HG03521 (cell line): ENCODE measurements at regions not wholly inside any gene's neighbourhood (a gene's known extent, or its start where the extent isn't known, plus 50 kb on each side); places are given as distances from the start of the nearest gene placed in this dataset.

Experiments
- ATAC-seq: cut with Tn5 transposase; IDR thresholded peaks from one replicate; pipeline ENCODE4 v1.9.1; 2021; ENCODE audit warnings: mild to moderate bottlenecking, moderate library complexity; ENCODE audit not compliant: unreplicated experiment

DNA sequence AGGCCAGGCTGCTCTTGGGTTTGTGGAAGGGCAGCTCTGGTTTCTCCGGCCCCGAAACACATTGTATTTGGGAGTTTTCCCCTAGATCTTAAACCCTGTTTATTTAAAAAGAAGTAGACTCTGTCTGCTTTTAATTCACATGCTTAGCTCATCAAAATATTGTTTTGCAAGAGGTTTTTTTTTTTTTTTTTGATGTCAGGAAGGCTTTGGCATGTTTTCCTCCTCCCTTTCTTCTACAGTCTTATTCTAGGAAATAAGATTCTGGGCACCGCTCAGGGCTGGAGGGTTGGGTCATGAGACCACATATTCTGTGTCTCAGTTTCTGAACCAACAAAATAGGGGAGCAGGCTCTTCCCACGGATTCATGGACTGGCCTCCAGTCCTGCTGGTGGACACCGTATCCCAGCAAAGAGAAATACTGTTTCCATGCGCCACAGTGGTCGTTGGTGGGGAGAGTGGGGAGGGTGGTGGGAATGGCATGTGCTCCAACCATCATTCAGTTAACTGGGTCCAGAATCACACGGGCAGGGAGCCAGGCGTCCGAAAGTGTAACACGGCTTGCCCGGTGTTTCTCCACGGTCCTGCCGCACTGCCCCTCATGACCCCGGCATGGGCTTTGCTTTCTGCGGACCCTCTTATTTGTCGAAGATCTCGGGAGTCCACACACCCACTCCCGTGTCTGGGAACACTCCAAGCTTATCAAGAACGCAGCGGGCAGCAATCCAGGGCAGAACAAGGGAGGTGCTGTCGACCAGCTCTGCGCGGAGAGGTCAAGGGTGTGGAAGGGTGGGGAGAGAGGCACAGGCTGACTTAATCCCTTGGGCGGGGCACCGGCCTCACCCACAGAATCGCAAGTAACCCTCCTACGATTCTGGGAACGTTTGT, 176.7 kb downstream of the GLI2 start:
- ATAC-seq: no peak

DNA sequence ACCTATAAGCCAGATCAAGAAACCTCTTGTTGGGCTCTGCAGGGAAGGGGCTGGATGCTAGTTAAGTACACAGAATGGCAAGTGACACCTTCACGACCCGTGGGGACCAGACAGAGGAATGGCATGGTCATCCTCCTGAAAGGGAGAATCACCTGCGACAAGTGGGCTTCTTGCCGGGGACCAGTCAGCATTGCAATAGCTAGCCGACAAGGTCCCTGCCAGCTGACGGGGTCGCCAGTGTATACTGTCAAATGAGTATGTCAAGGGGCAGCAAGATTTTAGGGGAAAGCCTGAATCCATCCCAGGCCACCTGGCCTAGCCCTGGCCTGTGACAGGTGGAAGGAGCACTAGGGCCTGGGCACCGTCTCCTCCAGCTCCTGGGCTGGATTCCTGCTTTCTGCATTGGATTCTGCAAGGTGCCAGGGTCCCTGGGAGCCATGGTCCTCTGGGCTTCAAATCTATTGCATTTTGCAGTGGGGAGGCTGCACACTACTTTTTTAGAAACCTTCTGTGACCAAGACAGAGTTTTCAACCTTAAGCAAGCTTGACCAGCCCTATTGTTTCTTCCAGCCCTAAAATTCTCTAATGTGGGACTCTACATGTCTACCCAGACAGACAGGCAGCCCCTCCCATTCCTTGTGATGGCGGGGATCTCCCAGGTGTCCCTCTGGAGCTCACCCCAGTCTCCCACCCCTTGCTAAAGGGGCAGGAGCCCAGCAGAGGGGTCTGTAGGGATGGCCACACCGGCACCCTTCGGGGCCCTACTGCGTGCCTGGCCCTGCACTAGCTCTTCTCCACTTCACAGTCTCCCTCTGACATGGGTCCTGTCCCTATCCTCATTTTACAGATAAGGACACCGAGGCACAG, 178.5 kb downstream of the GLI2 start:
- no peak for ATAC-seq

DNA sequence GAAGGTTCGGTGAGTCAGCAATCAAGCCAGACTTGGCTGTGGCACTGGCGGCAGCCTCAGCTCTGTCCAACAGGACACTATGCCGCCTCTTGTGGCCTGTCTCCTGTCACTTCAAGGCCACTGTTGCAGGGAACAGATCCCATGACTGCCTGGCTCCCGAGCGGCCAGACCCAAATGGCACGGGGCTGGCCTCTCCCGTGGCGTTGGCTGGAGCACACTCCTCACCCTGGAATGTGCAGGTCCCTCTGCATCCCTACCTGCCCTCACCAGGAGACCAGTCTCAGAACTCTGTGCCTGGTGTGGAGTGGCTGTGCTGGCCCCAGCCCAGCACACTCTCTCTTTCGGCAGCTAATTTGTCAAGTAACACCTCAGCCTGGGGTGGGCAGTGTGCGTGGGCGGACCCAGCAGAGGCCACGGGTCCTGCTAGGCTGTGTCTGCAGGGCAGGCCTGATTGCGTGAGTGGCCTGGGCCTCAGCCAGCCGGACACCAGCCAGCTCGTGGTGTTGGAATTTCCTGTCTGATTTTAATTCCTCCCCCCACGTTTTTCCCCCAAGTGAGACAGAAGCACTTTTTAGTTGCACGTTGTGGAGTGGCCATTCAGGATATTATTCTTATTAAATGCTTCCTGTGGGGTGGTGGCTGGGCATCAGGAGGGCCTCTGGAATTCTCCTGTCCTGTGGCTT, 179.3 kb downstream of the GLI2 start:
- no peak for ATAC-seq

DNA sequence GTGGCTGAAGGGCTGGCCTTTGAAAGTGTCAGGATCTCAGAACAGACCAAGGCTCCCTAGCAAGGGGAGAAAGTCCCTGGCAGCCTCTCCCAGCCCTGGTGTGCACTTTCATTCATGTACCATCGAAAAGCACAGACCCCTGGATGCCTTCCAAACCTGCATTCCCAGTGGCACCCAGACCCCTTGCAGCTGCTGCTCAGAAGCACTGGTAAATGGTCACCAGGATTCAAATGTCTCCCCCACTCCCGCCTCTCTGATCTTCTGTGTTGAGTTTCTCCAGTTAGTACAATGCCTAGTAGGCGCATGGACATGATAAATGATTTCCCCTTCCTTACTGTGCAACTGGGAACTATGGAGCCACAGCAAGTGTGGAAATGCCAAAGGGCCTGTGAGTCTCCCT, 180.0 kb downstream of the GLI2 start:
- no peak for ATAC-seq

DNA sequence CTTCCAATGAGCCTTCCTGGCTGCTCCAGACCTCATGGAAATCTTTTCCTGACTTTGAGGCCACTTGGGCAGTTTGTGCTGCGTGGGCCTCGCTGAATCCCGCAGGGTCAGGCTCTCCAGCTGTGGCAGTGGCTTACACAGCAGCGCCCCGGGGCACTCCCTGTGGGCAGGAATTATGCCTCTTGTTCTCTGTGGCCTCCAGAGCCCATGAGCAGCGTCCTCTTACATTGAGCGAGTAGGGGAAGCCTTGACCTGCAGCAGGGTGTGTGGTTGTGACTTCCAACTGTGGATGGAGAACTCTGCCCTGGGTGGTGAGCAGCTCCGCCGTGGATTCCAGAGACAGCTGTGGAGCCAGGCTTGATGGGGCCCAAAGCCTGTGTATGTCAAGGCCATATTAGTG, 180.8 kb downstream of the GLI2 start:
- ATAC-seq: no peak

DNA sequence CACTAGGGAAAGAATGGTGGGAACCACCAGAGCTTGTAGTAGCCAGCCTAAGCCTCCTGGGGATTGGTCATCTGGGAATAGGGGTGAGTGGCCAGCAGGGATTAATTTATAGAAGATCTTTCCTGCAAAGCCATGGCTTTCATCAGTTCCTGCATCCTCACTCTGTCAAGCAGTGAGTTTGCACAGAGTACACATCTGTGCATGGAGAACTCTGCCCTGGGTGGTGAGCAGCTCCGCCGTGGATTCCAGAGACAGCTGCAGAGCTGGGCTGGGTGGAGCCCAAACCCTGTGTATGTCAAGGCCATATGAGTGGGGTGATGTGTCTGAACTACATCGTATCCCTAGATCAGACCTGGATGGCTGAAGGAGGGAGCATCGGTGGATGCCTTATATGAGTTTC, 182.2 kb downstream of the GLI2 start:
- ATAC-seq: no peak

DNA sequence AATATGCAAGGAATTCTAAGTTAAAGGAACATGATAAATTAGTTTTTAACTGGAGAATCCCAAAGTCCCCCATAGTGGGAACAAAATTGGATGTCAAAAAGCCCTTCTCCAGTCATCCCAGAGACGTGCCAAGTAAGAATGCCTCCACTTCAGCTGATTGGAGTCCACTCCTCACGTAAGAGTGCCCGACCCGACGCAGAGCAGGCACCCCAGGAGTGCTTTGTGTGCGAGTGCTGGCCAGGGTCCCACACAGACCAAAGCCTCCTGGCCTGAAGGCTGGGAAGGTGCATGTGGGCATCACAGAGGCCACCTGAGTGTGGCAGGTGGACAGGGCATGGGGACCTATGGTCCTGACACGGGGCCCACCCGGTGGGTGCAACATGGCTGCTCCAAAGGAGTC, 183.5 kb downstream of the GLI2 start:
- no peak for ATAC-seq

DNA sequence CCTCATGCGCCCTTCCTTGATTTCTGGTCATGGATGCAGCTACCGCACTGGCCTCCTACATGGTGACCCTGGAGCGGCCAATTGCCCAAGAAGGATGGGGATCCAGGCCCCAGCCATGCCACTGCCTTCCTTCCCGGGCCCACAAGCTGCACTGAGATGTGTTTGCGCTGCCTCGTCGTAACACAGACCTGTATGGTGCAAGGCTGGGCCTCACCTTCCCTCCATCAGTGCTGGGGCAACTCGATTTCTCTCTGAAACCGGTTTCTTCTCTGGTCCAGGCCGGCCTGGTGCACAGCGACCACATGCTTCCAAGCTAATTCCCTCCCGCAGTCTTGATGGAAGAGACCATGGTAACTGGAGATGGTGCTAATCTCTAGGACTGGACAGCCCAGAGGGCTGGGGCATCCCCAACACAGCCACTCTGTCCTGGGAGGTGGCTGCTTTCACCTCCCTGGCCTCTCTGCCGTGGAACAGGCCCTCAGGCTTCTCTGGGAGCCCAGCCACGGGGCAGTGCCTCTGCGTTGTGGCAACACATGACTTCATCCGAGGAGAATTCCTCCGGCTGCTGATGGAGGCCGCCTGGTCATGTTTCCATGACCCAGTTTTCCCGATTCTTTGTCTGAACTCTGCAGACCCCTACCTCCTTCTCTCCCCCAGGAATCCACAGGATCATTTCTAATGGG, 184.2 kb downstream of the GLI2 start:
- no peak for ATAC-seq

DNA sequence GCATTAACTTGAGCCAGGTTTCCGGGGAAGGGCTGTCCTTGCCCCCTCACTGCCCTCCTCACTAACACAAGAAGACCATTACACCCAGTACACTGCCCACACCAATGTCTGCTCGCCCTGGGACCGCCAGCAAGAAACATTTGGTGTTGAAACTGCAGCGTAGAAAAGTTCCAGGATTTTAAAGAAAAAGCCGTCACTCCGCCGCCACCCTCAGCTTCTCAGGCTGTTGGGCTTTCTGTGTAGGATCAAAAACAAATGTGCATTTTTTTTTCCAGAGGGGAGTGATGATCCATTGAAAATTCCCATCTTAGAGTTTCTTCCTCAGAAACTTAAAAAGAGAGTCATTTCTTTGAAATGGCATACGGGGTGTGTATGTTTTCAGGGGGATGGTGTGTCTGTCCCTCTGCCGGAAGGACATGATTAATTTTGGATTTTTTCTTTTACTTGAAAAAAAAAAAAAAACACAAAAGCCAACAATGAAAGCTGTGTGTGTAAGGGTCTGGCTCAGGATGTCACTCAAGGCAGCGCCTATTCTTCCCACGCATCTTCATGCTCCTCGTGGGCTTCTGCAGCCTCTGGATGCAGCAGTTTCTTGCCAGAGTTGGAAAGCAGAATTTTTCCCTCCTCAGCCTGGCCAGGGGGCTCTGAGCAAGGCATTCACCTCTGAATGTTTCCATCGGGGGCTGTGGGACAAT, 184.9 kb downstream of the GLI2 start:
- ATAC-seq: no peak

DNA sequence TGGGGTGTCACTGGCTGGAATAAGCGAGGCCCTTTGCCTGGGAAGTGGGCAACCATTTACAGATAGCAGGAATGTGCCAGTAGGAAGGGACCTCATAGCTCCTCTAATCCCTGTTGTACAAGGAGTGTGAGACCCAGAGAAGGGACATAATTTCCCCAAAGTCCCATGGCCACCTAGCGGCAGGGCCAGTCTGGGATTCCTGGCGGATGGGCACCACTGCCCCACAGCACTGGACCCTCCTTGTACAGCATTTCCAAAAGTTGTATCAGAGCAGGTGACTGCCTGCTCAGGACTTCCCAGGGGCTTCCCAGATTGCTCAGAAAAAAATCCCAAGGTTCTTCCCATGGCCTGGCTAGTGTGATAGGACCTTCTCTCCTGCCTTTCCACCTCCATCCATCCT, 185.8 kb downstream of the GLI2 start:
- no peak for ATAC-seq

DNA sequence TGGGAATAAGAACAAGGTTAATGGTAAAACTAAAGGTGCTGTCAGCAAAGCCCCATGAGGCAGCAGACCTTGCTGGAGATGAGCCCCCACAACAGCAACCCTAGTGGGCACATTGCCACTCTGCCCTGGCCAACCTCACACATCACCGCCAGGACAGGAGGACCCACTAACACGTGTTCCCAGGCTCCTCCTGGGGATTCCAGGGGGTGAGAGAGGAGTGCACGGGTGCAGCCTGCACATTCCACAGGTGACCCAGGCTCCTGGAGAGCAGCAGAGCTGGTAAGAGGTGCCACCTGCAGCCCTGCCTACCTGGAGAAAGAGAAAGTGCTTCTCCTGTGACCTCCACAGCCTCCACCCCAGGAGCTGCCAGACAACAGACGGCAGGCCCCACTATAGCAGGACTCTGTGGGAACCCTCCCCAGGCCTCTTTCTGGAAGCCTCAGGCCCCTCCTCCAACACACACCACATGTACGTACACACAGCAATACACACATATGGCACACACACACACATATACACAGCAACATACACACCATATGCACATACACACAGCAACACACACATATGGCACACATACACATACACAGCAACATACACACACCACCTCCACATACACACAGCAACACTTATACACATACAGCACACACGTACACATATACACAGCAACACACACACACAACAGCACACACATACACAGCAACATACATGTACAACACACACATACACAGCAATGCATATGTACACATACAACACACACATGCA, 187.1 kb downstream of the GLI2 start:
- no peak for ATAC-seq

DNA sequence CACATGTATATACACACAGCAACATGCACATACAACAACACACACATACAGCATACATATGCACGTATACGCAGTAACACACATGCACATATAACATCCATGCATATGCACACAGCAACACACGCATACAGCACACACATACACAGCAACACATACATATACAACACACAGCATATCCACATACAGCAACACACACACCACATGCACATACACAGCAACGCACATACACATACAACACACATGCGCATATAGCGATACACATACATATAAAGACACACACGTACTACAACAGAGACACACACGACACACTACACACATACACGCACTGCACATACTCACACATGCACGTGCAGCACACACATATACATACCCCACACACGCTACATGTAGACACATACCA, 187.8 kb downstream of the GLI2 start:
- no peak for ATAC-seq

DNA sequence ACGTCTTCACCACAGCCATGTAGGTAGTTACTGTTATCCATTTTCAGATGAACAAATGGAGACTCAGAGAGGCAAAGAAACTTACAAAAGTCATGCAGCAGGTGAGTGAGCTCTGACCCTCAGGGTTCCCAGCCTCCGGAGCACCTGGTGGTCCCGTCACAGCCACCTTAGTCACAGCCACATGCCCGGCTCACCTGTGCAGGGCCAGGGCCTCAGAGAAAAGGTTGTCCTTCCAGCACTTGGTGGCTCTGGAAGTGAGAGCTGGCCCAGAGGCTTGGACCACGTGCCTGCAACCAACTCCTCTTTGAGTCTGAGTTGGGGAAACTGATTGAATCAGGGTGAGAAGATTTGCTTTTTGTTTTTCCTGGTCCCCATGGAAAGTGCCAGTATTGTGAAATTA, 189.3 kb downstream of the GLI2 start:
- ATAC-seq: no peak

DNA sequence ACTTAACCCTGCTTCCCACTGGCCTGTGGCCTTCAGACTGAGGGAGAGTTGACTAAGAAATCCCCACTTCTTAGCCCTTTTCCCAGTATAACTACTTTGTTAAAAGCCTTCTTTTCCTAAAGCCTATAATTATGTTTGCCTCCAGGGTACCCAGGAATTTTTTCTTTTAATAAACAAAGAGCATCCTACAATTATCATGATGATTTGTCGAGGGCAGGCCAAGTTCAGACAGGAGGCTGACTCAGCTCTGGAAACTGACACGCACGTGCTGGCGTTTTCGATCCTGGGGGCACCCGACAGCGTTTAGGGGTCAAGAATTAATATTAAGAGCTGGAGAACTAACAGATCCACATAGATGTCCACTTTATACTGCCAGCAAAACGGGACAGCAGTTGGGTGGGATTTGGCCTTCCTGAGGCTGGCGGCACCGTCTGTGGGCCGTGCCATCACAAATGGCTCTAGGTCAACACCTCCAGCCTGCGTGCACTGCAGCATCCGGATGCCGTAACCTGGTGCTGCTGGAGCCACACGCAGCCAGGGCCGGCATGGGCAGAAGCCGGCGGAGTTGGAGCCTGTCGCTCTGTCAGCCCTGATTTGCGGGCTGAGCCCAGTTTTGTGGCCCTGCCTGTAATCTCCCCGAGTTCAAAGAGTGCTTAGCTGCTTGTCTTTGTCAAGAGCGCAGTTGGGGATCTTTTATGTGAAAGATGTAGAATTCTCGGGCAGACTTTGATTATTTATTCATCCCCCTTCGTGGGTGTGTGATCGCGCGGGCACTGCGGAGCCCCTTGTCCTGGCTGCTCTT, 191.0 kb downstream of the GLI2 start:
- ATAC-seq: no peak

DNA sequence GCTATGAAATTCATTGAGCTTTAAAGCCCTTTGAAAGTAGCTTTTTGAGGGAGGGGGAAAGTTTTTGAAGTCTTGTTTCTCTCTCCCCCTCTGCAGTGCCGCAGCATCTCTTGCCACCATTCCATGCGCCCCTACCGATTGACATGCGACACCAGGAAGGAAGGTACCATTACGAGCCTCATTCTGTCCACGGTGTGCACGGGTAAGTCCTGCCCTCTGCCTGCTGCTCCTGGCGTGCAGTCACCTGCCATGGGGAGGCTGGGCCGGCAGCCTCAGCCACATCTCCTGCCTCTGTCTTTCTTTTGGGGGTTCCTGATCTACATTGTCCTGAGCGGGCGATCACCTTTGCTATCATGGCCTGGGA, 191.6 kb downstream of the GLI2 start:
- no peak for ATAC-seq

DNA sequence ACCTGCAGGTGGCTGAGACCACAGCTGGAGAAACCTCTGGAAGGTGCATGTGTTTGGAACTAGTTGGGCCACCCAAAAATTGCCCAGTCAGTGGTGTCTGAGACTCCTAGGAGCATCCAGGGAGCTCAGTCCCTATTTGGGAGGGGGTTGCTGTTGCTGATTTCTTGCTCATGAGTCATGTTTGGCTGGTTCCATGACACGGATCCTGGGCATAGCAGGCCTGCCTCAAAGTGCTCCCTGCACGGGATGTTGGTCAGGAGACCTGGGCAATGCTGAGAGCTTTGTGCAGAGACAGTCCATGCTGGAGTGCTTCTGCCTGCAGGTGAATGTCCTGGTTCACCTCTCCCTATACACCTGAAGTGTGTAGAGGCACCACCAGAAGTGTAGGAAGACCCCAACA, 194.2 kb downstream of the GLI2 start:
- no peak for ATAC-seq

DNA sequence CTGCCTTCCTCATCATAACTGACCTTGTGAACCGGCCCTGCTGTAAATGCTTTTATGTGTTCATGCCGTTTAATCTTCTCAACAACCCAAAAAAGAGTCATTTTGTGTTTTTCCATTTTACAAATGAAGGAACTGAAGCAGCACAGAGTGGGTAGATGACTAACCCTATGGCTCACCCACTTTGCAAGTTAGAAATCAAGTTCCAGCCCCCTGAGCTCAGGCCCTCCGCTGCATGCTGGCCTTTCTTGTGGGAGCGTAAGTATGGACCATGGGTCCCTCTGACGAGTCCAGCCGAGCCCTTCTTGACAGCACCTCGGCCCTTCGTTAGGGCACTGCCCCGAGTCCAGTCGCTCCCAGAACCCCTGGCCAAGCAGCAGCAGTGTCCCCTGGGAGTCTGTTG, 194.6 kb downstream of the GLI2 start:
- no peak for ATAC-seq

DNA sequence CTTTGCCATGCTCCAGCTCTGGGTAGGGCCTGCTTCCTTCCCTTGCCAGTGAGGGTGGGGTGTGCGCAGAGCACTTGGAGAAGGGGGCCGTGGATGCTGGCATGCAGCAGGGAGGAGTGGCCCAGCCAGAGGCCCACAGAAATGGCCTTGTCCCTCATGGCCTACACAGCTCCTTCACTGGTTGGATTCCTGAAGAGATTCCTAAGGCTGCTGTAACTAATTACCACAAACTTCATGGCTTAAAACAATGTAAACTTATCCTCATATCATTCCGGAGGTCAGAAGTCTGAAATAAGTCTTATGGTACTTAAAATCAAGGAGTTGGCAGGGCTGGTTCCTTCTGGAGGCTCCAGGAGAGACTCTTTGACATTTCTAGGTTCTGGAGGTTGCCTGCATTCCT, 195.2 kb downstream of the GLI2 start:
- ATAC-seq: no peak

DNA sequence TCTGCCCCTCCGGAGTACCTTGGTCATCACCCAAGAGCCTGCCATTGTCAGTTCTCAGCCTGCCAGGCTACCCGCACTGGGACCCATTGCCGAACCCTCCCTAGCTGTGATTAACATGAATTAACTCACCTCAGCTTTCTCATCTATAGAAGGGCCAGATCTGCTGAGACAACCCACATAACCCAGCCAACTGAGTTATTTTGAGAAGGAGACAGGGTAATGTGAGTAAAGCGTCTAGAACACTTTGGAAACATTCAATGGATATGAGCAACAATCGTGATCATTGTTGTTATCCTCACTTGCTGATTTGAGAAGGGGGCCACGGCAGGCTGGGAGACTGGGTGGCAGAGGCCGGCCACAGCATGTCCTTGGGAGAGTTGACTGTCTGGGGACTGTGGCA, 196.8 kb downstream of the GLI2 start:
- ATAC-seq: no peak
